Activated T-cell treated with anti-CD3 and anti-CD28 coated beads, Interleukin-2, amount 50 U/mL, for 24 hours (primary cell): ENCODE measurements at regions not wholly inside any gene's neighbourhood (a gene's known extent, or its start where the extent isn't known, plus 50 kb on each side); places are given as distances from the start of the nearest gene placed in this dataset.

Source experiments
- DNase-seq: peaks from one replicate; pipeline ENCODE4 v3.0.0-alpha.2; 2020
- H3K27ac Mint-ChIP-seq: 2 replicates; pipeline ENCODE4 v1.8.0; 2020; ENCODE audit warnings: mild to moderate bottlenecking, mixed read lengths
- H3K27me3 Mint-ChIP-seq: 2 replicates; pipeline ENCODE4 v1.8.0; 2020; ENCODE audit warnings: mixed read lengths
- H3K36me3 Mint-ChIP-seq: 2 replicates; pipeline ENCODE4 v1.8.0; 2020; ENCODE audit warnings: low read depth, mixed read lengths
- H3K4me1 Mint-ChIP-seq: 2 replicates; pipeline ENCODE4 v1.8.0; 2020; ENCODE audit warnings: low read depth, mixed read lengths
- H3K4me3 Mint-ChIP-seq: 2 replicates; pipeline ENCODE4 v1.8.0; 2020; ENCODE audit warnings: mild to moderate bottlenecking, moderate library complexity, mixed read lengths
- H3K9me3 Mint-ChIP-seq: 2 replicates; pipeline ENCODE4 v1.8.0; 2020; ENCODE audit warnings: mixed read lengths

DNA sequence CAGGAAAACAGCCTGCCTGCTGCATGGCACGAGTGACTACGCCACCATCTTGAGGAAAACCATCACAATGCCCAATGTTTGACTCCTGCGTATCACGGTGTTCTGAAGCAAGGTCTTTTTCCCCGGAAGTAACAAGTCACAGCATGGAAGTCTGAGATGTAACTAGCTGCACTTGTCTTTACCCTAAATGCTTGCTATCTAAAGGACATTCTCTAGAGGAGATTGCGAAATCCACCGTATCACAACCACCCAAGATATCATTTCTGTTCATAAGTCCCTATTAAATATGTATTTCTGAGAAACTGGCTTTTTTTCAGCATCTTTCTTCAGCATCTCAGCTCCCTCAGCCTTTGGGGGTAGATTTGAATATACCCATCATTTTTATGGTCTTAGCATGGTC lies 1565.1 kb downstream of the ARAP2 start:
- H3K27ac Mint-ChIP-seq = no peak overlapping the region
- H3K4me1 Mint-ChIP-seq = no peaks in the 10 kb centered on the region
- no peak overlapping the region for H3K4me3 Mint-ChIP-seq
- H3K27me3 Mint-ChIP-seq = no peaks in the 10 kb centered on the region
- DNase-seq = no peak
- peaks cover 18% of the 10 kb centered on the region for H3K9me3 Mint-ChIP-seq
- H3K36me3 Mint-ChIP-seq = no peaks in the 10 kb centered on the region

DNA sequence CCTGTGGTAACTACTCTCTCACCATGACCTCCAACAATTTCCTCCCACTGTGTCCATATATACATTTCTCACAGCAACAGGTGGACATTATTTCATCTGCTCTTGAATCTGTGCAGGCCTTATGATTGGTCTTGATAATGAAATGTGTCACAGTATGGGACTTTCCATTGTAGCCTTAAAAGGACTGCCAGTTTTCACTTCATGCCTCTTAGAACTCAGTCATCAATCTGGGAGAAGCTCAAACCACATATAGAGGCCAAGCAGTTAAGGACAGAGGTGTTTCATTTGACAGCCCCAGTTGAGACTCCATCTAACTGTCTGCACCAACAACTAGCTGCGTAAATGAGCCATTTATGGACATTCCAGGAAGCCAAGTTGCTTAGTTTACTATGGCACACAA lies 1534.8 kb downstream of the ARAP2 start:
- Mint-ChIP-seq H3K27ac (no peak overlapping the region), H3K9me3 (peaks cover 32% of the 10 kb centered on the region), H3K36me3 (no peaks in the 10 kb centered on the region), H3K4me1 (no peaks in the 10 kb centered on the region), H3K27me3 (no peaks in the 10 kb centered on the region), H3K4me3 (no peak overlapping the region)
- no peak for DNase-seq

DNA sequence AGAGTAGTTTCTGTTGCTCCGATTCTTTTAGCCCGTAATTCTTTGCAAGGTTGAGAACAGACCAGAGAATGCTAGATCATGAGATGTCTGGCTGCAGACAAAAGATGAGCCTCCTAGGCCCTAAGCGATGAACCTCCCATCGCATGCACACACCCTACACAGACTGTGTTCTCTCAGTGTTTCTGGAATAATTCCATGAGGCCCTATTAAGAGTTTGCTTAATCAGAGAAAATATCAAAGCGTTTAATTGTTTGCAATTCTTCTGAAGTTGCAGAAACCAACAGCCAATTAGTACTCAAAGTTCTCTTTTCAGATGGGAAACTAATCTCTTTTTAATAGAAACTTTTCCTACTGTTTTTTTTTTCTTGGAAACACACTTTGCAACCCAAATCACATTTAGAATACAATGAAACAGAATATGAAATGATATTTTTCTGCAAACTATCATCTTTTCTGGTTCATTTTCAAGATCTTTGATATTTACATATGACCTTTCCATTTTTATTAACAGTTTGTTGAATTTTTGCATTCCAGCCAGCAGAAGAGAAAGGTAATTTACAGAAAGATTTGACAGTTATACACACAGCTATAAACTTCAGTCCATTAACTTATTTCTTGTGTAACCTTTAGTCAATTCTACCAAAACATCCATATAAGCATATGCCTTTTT lies 1525.6 kb downstream of the ARAP2 start:
- Mint-ChIP-seq H3K4me1 (no peaks in the 10 kb centered on the region), H3K27me3 (no peaks in the 10 kb centered on the region), H3K4me3 (no peak overlapping the region), H3K9me3 (no peaks in the 10 kb centered on the region), H3K27ac (no peak overlapping the region), H3K36me3 (no peaks in the 10 kb centered on the region)
- no peak for DNase-seq

DNA sequence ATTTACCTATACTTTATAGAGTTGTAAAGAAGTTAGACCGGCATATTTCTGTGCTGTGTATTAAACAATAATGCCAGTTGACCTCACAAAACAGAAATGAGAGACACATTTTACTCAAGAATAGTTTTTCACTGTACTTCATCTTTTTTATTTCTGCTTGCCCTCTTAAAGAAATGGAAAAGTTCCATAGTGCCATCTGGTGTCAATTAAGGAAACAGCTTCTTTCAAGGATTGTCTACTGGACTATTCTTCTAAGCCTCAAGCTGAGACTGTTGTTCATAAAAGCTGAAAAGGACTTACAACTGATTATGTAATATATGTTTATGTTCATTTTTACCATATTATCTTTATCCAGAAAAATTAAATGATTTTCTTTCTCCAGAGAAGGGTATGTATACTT lies 1523.7 kb downstream of the ARAP2 start:
- Mint-ChIP-seq H3K36me3 (no peaks in the 10 kb centered on the region), H3K4me1 (no peaks in the 10 kb centered on the region), H3K27ac (no peak overlapping the region), H3K4me3 (no peak overlapping the region), H3K27me3 (no peaks in the 10 kb centered on the region), H3K9me3 (no peaks in the 10 kb centered on the region)
- DNase-seq = no peak

DNA sequence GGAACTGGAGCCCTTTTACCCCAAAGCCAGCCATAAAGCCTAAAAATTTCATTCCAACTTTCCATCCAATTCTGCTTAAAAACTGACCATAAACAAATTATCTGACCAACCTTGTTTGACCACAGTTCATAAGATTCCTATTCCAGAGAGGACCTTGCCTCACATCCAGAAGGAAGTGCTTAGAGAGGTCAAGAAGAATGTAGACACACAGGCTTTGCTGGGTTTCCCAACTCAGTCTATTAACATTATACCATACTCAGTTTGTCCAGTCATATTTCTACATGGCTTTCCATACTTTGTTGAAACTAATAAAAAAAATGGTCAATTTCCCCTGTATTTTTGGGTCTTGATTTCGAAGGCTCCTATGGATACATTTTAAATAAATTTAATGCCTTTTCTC lies 1522.5 kb downstream of the ARAP2 start:
- H3K36me3 Mint-ChIP-seq = no peaks in the 10 kb centered on the region
- no peaks in the 10 kb centered on the region for H3K4me1 Mint-ChIP-seq
- H3K4me3 Mint-ChIP-seq = no peak overlapping the region
- DNase-seq = no peak
- H3K9me3 Mint-ChIP-seq = no peaks in the 10 kb centered on the region
- H3K27ac Mint-ChIP-seq = no peak overlapping the region
- H3K27me3 Mint-ChIP-seq = no peaks in the 10 kb centered on the region

DNA sequence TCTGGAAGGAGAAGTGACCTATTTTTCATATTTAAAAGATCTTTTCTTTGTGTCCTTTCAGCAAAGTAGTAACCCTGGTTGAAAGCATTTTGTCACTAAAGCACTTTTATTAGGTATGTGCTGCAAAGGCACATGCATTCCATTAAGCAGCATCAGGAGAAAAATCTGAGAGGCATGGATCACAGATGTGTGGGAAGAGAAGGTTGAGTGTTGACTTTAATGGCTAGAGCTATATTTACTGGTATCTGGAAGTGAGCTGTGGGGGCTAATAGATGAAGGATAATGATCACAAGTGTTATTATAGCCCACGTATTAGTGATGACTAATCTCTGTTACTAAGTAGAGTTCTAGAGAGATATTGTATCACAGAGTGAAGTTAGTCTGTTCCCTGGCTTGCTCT lies 1520.7 kb downstream of the ARAP2 start:
- Mint-ChIP-seq H3K4me3 (no peak overlapping the region), H3K9me3 (no peaks in the 10 kb centered on the region), H3K27ac (no peak overlapping the region), H3K27me3 (no peaks in the 10 kb centered on the region), H3K36me3 (no peaks in the 10 kb centered on the region), H3K4me1 (no peaks in the 10 kb centered on the region)
- DNase-seq = no peak

DNA sequence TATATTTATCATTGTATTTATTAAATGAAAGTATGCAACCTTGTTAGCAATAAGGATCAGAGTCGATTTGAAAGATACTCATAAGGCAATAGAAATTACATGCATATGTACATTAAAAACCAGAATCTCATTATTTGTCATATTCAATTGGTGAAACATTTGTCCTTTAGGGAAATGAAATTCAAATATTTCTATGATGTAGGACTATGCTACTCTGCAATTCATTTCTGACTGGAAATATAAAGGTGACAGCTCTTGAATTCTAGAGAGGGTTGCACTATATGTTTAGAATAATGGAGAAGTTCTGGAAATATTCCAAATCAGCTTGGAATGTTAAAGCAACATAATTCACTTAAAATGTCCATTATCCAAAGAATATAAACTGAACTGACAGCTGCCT lies 1519.8 kb downstream of the ARAP2 start:
- H3K36me3 Mint-ChIP-seq = no peaks in the 10 kb centered on the region

DNA sequence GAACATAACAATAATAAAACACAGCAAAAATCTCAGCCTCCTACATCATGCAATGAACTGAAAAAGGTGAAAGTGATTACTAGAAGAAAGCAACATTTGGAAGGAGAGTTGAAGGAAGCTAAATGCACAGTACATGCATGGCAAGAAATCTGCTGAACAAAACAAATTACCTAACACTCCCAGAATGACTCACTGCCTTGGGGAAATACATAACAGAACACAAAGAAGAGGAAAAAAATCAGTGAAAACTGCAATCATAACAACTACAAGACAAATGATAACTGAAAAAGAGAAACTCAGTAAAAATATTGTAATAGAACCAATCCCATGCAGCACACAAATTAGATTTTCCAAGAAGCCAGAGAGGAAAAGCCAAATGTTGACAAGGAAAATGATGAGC lies 1513.2 kb downstream of the ARAP2 start:
- Mint-ChIP-seq H3K9me3 (peaks cover 2% of the 10 kb centered on the region), H3K27me3 (no peaks in the 10 kb centered on the region), H3K36me3 (no peaks in the 10 kb centered on the region), H3K4me3 (no peak overlapping the region), H3K4me1 (no peaks in the 10 kb centered on the region), H3K27ac (no peak overlapping the region)
- no peak for DNase-seq

More for the DNA sequence above, 1519.8 kb downstream of the ARAP2 start:
- H3K27me3 Mint-ChIP-seq = no peaks in the 10 kb centered on the region
- DNase-seq = no peak
- no peak overlapping the region for H3K4me3 Mint-ChIP-seq
- H3K4me1 Mint-ChIP-seq = no peaks in the 10 kb centered on the region
- no peak overlapping the region for H3K27ac Mint-ChIP-seq
- H3K9me3 Mint-ChIP-seq = no peaks in the 10 kb centered on the region

DNA sequence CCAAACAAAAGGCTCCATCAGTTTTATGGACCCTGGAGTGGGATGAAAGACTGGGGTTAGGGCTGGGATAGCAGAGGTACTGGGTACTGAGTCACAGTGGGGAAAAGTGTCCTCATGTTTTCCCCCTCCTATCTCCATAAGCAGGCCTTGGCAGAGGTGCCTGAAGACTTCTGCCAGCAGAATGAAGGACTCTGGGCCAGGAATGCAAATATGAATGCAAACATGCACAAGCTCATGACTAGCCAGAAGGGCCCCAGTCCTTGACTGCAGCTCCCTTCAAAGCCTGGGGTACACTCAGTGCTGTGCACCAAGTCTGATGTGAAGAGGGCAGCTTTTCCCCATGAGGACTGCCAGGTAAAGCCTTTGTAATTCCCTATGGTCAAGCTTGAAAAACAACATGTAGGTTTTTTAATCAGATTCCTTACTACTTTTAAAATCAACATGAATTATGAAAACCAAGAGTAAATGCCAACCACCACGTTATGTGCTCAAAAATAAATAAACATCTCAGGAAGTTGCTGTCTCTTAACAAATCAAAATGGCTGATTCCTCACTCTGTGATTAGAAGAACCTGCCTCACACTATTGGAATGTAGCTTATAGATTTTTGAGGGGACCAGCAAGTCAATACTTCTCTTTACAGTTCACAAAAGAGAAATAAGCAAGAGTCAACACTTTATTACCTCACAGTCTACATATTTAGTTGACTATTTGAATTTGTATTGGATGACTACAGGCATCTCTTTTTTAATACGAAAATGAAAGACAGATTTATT lies 1512.0 kb downstream of the ARAP2 start:
- Mint-ChIP-seq H3K36me3 (no peaks in the 10 kb centered on the region), H3K4me1 (no peaks in the 10 kb centered on the region), H3K9me3 (peaks cover 2% of the 10 kb centered on the region), H3K4me3 (no peak overlapping the region), H3K27ac (no peak overlapping the region), H3K27me3 (no peaks in the 10 kb centered on the region)
- no peak for DNase-seq

DNA sequence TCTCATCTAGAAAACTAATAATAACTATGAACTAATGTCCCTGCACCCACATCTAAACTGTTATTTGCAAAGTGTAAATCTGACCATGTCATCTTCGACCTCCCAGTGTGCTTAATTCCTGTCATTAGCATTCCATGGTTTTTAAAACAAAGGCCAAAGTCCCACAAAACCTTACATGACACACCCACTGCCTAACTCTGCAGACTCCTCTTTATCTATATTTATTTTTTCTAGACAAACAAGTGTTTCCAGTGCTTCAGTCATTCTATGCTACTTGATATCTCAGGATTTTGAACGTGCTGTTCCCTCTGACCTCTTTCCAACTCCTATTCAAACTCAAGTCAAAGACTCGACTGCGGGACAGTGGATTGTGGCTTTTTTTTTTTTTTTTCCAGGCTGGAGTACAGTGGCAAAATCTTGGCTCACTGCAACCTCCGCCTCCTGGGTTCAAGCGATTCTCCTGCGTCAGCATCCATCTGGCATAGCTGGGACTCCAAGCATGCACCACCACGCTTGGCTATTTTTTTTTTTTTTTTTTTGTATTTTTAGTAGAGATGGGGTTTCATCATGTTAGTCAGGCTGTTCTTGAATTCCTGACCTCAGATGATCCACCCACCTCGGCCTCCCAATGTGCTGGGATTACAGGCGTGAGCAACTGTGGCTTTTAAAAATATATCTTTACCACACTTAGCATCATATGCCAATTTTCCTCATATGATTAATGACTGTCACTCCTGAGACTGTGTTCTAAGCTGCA lies 1511.0 kb downstream of the ARAP2 start:
- Mint-ChIP-seq H3K27me3 (no peaks in the 10 kb centered on the region), H3K4me3 (no peak overlapping the region), H3K4me1 (no peaks in the 10 kb centered on the region), H3K36me3 (no peaks in the 10 kb centered on the region), H3K9me3 (peaks cover 4% of the 10 kb centered on the region), H3K27ac (no peak overlapping the region)
- DNase-seq = no peak

DNA sequence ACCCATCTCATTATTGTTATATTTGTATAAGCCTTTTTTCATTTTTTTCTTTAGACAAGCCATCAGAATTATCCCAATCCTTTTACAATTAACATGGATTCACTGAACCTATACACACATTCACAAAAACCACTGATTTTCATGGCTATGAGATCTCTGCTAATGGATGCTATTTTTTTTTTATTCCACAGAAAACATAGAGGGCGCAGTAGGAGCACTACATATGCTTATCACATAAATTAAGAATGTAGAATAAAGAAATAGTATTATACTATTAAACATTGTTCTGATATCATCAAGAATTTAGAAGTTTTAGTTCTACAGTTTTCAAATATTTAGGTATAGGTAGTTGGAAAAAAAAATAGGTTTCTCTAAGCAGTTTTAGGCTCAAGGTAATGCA lies 1477.4 kb downstream of the ARAP2 start:
- DNase-seq = no peak
- no peaks in the 10 kb centered on the region for H3K27me3 Mint-ChIP-seq
- H3K36me3 Mint-ChIP-seq = no peaks in the 10 kb centered on the region
- peaks cover 4% of the 10 kb centered on the region for H3K9me3 Mint-ChIP-seq
- H3K4me1 Mint-ChIP-seq = no peaks in the 10 kb centered on the region
- no peak overlapping the region for H3K4me3 Mint-ChIP-seq
- H3K27ac Mint-ChIP-seq = no peak overlapping the region

DNA sequence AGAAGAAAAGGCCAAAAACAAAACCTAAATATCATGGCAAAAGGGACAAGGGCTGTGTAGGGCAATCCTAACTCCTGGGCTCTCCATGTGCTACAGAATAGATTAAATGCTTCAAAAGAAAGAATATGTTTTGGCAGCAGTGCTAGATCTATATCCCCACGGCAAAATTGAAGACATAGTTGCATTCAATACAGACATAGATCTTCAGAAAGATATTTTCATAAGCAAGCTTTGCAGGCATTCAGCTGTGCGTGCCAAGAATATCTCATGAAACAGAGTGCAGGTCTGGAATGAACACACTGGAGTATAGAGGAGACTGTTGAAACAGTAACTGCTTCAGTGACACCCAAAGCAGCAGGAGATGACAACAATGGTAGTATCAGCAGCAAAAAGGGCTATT lies 1476.9 kb downstream of the ARAP2 start:
- Mint-ChIP-seq H3K36me3 (no peaks in the 10 kb centered on the region), H3K4me3 (no peak overlapping the region), H3K27me3 (no peaks in the 10 kb centered on the region), H3K4me1 (no peaks in the 10 kb centered on the region), H3K27ac (no peak overlapping the region), H3K9me3 (peaks cover 4% of the 10 kb centered on the region)
- DNase-seq = no peak

DNA sequence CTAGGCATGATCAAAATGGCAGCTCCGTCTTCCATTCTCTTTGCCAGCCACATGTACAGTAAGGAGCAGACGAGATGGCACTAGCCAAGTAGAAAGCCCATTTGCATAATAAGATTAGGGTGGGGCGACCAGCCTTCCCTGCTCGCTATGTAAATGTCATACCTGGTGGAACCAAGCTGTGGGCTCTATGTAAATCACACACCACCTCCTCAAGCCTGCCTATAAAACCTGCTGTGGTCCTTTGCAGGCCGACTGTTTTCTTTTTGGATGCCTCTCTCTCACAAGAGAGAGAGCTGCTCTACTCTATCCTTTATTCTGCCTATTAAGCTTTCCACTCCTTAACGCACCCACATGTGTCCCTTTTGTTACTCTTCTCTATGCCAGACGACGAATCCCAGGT lies 1472.7 kb downstream of the ARAP2 start:
- no peak overlapping the region for H3K4me3 Mint-ChIP-seq
- H3K4me1 Mint-ChIP-seq = no peaks in the 10 kb centered on the region
- peaks cover 8% of the 10 kb centered on the region for H3K9me3 Mint-ChIP-seq
- no peaks in the 10 kb centered on the region for H3K27me3 Mint-ChIP-seq
- no peaks in the 10 kb centered on the region for H3K36me3 Mint-ChIP-seq
- H3K27ac Mint-ChIP-seq = no peak overlapping the region
- no peak for DNase-seq

DNA sequence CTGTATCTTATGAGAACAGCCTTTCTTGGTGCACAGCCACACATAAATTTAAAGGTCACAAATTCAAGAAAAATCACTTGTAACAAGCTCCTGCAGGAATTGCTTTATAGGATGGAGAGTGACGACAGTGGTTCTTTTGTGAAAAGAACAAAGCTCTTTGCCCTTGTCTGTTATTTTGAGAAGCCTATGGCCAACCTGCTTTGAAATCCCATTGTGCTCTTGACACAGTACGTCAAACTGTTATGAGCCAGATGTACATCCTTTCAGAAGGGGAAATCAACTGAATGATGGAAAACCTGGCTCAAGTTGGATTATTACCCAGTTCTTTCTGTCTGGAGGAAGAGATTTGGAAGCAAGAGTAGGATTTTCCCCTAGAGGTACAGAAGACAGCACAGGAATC lies 1454.2 kb downstream of the ARAP2 start:
- no peak for DNase-seq
- no peaks in the 10 kb centered on the region for H3K27me3 Mint-ChIP-seq
- no peak overlapping the region for H3K4me3 Mint-ChIP-seq
- no peaks in the 10 kb centered on the region for H3K4me1 Mint-ChIP-seq
- no peak overlapping the region for H3K27ac Mint-ChIP-seq
- H3K9me3 Mint-ChIP-seq = peaks cover 3% of the 10 kb centered on the region
- H3K36me3 Mint-ChIP-seq = no peaks in the 10 kb centered on the region

DNA sequence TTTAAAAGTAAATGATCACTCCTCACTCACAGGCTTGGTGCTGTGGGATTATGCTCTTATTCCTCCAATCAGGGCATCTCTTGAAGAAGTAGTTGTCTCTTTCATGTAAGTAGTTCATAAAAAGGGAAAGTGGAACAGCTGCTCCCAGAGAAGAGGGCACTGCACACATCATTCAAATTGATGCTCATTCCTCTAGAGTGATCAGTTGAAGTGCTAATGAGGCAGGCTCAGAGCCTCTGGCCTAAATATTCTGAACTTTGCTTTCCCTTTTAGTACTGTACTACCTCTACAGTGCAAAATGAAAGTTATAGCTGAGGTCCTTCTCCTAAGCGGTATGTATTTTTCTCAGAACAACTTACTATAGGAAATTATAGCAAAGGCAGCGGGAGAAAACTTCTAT lies 1453.1 kb downstream of the ARAP2 start:
- Mint-ChIP-seq H3K27ac (no peak overlapping the region), H3K36me3 (no peaks in the 10 kb centered on the region), H3K27me3 (no peaks in the 10 kb centered on the region), H3K4me1 (no peaks in the 10 kb centered on the region), H3K4me3 (no peak overlapping the region), H3K9me3 (peaks cover 5% of the 10 kb centered on the region)
- DNase-seq = no peak
